Stimulated activated CD8-positive, alpha-beta memory T cell treated with anti-CD3 and anti-CD28 coated beads, Interleukin-7, amount 100 ng/mL, for 48 hours (primary cell): ENCODE measurements at regions not wholly inside any gene's neighbourhood (a gene's known extent, or its start where the extent isn't known, plus 50 kb on each side); places are given as distances from the start of the nearest gene placed in this dataset.

Source experiments
- DNase-seq, 2 donors: peaks; one replicate each; pipeline ENCODE4 v3.0.0-alpha.2; 2020; ENCODE audit warnings: low read depth in 1 of 2; ENCODE audit errors: extremely low read depth in 1 of 2

DNA sequence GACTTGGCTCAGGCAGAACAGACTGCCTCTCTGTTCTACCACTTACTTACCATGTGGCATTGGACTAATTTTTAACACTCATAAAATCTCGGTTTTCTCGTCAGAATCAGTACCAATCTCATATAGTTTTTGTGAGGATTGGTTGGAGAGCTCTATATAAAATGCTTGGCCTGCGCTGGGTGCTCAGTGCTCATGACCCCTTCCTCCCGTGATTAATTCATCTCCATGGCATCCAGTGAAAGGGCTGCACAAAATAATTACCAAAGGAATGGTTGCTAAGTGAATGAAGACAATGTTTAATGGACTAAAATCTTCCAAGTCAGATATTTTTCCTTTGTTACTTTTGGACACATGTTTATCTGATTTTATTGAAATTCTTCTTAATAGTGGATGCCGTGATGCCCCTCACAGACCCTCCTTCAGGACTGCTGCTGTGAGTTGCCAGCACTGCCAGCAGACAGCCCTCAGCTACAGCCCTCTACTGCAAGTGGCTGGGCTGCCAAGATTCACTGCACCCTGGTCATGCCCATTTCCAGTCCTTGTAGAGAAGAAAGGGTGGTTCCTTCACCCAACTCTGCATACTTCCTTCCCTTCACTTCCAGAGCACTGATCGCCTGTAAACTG is 436.5 kb downstream of the LMO4 start:
- no peak for DNase-seq

DNA sequence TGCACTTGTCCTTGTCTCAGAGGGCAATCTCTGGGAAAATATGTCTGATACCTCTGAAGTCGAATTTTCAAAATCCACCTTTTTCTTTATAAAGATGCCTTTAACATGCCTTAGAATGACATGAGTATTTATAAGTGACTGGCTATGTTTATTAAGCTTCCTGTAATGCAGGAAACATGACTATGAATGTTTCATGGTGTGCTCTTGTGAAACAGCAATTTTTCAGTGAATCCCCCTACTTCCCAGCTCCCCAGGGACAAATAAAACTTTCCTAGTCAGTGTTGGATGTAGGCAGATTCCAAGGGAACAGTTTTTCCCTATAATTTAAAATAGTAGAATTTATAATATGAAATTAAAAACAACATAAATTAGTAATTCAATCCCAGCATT is 437.0 kb downstream of the LMO4 start:
- no peak for DNase-seq

DNA sequence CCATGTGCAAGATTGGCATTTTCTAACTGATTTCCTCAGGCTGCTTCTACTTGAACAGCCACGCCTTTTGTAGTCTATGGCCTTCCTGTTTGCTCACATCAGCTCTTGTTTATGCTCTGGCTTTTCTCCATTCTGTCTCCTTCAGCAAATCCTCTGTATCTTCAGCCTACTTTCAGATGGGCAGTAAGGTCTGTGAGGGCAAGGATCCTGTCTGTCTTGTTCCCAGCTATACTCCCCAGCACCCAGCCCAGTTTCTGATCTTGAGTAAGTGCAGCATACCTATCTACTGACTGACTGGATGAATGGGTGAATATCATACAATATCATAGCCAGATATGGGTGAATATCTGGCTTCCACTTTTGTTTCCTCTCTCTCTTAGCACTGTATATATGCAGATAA is 438.1 kb downstream of the LMO4 start:
- DNase-seq: no peak

DNA sequence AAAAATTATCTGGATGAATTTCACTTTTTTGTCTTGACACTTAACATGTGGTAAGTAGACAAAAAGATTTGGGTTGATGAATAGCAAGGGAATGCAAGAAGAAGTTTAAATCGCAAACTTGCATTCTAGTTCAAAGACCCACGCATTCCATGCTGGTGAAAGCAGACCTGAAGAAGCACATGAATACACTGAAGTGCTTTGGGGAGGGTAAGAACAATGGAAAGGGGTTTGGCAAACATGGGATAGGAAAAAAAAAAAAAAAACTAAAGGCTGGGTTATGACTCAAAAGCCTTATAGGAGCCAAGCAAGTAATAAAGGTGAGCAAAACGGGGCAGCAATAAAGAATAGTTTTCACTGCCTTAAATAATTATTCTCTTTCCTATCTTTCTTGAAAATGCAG is 450.2 kb downstream of the LMO4 start:
- DNase-seq: no peak

DNA sequence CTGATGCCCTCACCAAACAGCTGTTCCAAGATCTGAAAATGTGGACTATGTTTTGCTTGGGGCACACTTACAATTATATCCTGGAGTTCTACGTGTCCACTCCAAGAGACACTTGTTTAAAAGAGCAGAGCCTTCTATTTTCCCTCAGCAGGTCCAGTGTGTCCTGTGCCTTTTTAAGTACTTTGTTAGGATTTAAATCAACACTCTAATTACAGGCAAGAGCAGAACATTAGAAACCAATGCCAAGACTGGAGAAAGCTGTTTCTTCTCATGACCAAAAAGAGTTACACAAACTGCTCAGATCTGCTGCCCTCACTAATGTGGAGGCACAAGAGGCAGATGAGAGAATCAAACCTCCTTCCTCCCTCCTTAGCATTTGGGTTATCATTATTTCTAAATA is 452.9 kb downstream of the LMO4 start:
- no peak for DNase-seq

DNA sequence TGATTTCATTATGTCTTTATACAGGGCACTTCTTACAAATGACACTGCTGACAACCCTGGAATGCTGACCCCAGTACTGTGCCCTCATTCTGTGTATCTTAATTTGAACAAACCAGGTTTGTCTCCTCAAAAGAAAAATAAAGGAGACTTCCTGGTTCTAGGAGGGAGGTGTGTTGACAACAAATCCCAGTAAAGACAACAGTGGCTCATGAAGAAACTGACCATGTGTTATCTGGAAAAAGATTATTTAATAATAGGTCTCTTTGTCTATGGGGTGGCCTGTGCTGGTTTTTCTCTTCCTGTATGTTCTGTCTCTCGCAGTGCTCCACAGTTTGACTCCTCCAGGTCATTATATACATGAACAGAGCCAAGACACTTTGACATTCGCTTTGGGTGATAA is 454.6 kb downstream of the LMO4 start:
- DNase-seq: no peak

DNA sequence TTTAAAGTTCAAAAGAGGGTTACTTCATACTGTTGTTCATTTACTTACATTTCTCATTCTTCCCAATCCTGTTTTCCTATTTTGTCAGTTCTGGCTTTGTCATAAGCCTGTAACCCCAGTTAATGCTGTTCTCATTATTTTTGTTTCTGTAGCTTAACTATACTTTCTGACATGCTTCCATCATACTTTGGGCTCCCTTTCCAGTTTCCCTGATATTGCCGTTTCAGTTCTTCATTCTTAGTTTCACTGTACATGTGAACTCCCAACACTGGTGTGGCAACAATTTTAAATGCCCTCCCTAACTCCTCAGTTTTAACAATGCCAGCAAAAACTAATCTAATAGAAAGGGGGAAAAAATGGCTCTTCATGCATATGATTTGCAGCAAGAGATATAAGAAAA is 456.7 kb downstream of the LMO4 start:
- no peak for DNase-seq

DNA sequence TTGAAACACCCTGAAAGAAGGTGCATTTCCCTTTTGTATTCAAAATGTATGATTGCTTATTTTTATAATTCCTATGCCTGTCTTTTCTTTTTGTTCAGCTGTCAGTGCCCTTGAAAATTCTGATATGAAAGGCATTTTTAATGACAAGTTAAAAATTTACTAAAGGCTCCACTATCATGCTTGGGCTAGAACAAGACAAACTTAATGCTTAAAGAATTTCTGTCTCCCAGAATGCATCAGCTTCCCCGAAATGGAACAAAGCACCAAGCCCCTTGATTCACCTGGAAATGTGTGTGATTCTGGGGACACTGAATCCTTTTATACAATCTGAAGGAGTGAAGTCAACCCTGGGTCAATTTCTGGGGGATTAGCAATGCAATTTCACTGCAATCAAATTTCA is 457.5 kb downstream of the LMO4 start:
- no peak for DNase-seq

DNA sequence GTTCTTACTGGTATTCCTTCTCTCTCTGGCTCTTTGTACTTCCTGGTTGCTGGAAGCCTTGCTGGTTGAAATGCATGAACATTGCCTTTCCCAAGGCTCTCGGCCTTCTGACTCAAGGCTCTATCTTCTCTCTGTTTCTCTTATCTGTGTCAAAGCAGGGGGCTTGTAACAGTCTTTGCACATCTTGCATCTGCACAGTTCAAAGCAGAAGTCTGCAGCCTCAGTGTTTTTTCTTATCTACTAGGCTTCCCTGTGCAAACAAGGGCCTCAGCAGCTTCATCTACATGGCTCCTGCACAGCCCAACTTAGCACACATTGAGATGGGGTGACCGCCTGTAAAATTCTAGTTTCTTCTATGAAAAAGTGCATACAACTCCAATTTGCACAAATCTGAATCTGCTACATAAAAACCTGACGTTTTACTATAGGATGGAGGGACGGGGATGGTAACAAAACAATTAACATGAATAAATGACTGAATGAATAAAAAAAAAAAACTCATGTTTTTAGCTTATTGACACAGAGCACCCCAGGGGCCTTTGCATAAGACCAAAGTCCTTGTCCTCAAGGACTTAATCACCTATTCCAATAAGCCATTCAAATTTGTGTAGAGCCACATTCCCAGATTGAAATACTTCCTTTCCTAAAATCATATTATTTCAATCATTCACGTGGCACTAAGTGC is 458.3 kb downstream of the LMO4 start:
- no peak for DNase-seq

DNA sequence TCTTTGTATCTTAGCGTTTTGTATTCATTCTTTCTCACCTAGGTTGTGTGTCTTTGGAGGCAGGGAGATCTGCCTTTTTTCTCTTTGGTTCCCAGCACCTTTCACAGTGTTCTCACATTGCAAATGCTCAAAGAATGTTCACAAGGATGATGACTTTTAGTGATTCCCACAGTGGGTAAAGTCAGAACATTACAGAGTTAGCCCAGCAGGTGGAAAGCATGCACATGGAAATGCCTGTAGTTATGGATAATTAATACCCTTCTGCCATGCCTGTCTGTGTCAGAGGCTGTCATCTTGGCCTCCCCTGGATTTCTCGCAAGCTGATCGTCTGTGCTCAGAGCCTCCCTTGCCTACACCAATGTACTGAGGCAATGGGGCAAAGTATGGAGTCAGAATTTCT is 458.9 kb downstream of the LMO4 start:
- no peak for DNase-seq

DNA sequence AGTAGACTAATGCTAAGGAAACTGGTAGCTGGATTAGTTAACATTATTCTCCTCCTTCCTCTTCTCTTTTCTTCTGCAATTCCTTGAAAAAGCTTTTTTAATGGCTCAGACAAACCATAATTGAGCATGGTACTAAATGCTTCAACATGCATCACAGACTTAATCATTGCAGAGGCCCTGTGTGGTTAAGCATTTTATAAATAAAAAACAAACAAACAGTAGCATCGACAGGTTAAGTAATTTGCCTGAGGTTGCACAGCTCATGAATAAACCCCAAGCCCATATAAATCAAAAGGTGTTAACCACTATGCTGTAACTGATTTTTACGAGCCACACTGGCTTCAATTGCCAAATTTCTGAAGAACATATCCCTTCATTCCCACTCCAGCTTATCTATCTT is 462.1 kb downstream of the LMO4 start:
- DNase-seq: no peak

DNA sequence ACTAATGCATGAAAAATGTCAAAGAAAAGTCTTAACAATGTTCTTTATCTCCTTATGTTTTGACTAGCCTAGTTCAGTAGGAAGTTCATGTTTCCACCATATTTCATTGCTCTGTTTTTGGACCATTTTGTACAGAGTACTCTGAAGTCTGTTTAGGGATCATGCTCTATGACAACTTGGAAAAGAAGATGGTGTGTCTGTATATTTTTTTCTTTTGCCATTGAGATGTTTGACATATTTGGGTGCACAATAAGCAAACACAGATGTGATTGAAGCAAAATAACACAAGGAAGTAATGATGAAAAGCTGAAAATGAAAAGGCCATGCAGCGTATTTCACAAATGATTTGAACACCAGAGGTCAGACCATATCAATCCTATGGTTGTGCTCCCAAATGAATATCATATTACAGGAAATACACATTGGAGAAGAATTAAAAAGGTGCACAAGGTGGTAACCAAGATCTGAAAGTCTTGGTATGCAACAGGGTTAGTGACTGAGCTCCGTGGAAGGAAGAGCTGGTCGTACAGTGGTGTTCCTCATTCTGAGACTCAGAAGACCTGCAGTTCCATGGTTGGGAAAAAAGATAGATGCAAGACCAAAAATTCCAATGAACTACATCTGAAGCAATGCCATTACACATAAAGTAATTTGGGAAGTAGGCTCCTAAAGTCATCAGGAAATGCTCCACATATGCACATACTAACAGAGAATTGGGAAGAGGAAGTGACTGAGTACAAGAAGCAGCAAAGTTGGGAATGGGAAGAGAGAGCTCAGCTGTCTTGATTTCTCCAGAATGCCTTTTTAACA is 463.5 kb downstream of the LMO4 start:
- no peak for DNase-seq

DNA sequence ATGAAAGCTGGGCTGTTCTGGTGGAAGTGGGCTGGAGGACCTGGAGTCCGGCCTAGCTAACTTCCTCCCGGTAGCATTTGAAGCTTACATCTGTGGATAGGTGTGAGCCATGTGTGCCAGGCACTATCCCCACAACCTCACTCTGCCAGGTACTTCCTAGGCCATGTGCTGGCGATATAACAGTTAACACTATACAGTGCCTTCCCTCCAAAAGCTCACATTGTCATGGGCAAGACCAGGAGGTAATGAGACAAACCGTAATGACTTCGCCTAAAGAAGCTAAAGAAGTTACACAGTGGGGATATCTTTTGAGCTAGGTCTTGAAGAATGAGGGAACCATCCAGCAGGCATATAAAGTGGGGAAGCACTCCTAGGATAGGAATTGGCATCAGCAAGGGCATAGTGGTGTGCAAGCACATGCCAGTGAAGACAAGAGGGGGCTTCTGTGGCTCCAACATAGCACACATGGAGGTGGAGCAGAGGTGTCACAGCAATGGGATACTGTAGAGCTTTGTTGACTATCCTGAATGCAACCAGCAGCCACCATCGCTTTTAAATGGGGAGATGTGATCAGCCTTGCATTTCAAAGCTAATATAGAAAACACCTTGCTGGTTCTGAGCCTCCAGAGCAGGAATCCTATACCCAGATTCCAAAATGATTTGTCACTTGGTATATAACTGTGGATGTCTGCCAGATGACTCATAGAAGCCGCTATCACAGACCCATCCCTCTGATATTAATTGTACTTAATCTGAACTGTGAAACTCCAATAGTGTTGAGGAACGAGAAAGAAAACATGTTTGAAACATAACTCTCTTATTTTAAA is 466.3 kb downstream of the LMO4 start:
- no peak for DNase-seq

DNA sequence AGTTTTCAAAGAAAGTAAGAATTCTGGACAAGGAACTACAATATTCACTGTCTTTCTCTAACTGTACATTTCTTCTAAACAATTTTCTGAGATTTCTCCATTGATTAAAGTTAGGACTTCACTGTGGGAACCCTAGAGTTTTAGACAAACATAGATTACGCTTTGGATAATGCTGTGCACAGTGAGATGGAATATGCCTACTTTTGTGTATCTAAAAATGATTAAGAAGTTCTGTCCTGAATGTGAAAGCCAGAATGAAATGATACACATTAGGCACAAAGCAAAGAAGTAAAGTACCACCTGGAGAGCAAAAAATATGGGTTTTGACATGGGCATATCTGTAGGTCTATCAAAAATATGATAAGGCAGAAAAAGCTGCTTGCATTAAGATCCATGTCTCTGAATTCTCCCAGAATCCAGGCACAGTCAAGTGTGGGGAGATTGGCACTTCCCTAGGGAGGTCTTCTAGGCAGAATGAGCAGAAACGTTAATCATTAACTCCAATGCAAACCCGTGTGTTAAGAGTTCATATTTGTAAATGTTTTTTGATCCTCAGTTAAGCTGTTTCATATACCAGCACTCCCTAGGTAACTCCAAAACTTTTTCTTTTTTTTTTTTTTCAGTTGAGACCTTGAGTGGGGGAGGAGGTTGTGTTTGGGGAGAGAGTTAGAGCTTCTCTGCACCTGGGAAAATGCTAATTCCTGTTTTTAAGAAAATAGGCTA is 467.1 kb downstream of the LMO4 start:
- DNase-seq: no peak

DNA sequence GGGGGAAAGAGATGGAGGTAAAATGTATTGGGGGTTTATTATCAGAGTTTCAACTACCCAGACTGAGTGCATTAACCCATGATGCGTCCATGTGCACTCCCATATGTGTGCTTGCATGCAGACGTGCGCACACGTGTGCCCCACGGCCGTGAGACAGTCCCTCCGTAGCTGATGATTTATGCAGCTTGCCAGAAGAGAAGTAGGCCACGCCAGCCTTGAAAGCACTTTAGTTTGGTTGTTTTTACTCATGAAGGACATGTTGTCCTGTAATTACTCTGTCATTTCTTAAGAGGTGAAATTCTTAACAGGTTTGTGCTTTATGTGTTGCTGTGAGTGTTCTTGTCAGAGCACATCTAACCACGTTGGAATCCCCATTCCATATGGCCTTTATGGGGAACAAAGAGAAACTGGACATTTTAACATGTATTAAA is 467.8 kb downstream of the LMO4 start:
- DNase-seq: no peak

DNA sequence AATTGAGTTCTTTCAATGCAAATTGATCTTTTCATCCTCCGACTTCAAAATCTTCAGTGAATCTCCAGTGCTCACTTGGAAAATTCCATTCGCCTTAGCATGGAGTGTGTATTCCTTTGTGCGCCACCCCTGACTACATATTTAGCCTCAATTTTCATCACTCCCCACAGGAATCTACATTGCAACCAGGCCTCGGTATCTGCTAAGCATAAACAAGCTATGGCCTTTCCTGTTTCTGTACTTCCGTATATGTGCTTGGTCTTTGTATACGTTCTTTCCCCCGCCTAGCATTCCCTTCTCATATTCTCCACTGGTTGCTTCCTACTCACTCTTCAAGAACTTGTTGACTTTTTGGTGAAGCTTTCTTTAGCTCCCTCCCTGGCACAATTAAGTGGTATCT is 470.8 kb downstream of the LMO4 start:
- DNase-seq: no peak

DNA sequence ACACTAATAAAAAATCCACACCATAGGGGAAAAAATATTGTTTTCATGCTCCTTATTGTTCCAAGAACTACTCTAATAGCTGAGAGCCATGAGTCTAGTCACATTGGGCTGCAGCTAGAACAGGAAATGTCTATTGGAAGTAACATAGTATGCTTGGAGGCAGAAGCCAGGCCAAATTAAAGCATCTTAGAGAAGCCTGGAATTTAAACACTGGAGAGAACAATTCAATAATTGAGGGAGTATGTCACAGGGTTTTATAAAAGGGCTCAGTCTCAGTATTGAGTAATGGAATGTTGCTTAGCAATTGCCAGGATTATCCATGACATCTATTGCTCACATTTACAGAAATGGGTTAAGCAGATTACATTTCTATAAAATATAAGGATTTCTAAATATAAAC is 471.3 kb downstream of the LMO4 start:
- DNase-seq: no peak

DNA sequence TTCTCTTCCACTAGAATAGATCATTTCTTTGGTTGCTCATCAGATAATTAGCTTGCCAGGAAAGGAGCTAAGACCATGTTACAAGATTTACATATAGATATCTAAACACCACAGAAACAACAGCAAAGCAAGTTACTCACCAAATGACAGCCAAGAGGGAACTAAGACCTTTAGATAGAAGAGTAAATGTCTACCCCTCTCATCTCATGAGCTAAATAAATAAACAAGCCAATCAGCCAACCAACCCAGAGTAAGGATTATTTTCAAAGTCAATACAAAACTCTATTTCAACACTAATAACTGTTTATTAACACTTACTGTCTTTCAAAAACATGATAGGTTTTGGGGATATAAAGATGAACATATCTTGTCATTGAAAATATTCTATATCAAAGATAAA is 474.7 kb downstream of the LMO4 start:
- DNase-seq: no peak

DNA sequence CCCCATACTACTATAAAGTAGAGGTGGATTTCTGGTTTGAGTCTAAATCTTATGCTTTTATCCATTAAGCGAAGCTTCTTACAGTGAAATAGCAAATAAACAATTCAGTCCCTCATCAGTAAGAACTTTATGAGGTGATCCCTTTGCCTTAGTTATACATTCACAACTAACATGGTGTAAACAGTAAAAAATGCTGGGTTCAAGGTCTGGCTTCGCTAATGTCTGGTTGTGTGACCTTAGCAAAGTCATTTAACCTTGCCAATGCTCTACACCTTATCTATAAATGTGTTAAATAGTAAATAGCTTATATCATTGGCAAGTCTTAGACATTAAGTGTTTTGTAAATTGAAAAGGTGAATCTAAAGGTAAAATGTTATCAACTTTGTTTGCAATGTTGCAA is 475.4 kb downstream of the LMO4 start:
- DNase-seq: no peak

DNA sequence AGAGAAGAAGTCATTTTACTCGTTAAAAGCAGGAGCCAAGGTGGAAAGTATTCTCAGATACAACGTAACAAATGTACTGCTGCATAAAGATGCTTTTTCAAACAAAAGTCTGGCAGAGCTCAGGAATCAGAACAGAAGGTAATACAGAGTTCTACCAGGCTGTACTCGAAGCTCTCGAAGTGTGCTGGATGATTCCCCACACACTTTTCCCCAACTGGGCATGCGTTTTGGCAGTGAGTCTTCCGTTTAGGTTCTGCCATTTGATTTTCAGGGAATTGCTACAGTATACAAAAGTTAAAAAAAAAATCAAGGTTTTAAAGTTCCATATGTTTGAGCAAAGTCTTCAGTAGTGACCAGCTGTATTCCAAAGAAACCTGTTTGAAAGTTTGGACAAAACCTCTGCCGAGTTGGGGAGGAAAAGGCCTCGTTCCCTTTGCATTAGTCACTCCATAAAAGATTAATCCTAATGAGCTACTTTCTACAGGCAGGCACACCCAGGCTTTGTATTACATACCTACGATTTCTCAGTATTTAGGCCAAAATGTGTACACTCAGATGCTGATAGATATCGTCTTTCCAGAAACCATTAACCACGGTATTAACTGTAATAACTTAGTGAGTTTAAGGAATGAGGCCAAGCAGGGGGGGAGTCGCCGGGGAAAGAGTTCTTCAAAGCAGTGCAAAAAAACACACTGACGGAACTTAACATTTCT is 477.1 kb downstream of the LMO4 start:
- no peak for DNase-seq
